ENCODE measurements at regions not wholly inside any gene's neighbourhood (a gene's known extent, or its start where the extent isn't known, plus 50 kb on each side); places are given as distances from the start of the nearest gene placed in this dataset.
"Not testable (repeated sequence)": the region's sequence is repeated elsewhere in the genome, so short reads cannot be mapped to it uniquely, and the experiment has no call there.

- not testable (repeated sequence) for DNase-seq; H3K4me3 ChIP-seq (ENCODE audit: insufficient read depth, low read depth, low read length, poor library complexity, severe bottlenecking); H3K4me1 ChIP-seq (ENCODE audit: control insufficient read depth, insufficient read depth, low read length, poor library complexity, severe bottlenecking); H3K27ac ChIP-seq (ENCODE audit: insufficient read depth, low read length, poor library complexity, severe bottlenecking); H3K9me3 ChIP-seq (ENCODE audit: control insufficient read depth, low read length); H3K27me3 ChIP-seq (replicated peaks; ENCODE audit: control insufficient read depth, insufficient read depth, low read length, poor library complexity, severe bottlenecking); H3K36me3 ChIP-seq (ENCODE audit: control insufficient read depth, insufficient read depth, low read length)
Measured at GRCh38 chr5:8731110-8731509, 814.8 kb downstream of the SEMA5A start.

DNA sequence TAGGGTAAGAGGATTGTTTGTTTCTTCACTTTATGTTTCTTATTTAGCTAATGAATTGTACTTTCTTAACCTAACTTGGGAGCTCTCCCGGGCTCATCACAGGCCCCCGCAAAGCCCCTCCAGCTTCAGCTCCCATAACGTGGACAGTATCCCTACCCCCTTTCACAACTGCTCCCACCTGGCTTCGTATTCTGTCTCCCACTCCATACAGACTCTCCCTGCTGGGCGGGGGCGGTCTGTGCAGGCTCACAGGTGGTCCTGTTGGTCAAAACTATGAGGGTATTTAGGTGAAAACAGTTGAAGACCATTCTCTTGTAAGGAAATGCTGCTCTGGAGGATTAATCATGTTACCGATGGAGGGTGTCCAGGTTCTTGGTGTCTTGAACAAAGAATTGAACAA, 805.3 kb downstream of the SEMA5A start:
- DNase-seq = no peak
- Histone ChIP-seq H3K27me3 (replicated peaks; ENCODE audit: control insufficient read depth, insufficient read depth, low read length, poor library complexity, severe bottlenecking) (no peaks in the 10 kb centered on the region), H3K9me3 (ENCODE audit: control insufficient read depth, low read length) (no peaks in the 10 kb centered on the region), H3K27ac (ENCODE audit: insufficient read depth, low read length, poor library complexity, severe bottlenecking) (no peak overlapping the region), H3K36me3 (ENCODE audit: control insufficient read depth, insufficient read depth, low read length) (no peaks in the 10 kb centered on the region), H3K4me1 (ENCODE audit: control insufficient read depth, insufficient read depth, low read length, poor library complexity, severe bottlenecking) (no peaks in the 10 kb centered on the region), H3K4me3 (ENCODE audit: insufficient read depth, low read depth, low read length, poor library complexity, severe bottlenecking) (no peak overlapping the region)

DNA sequence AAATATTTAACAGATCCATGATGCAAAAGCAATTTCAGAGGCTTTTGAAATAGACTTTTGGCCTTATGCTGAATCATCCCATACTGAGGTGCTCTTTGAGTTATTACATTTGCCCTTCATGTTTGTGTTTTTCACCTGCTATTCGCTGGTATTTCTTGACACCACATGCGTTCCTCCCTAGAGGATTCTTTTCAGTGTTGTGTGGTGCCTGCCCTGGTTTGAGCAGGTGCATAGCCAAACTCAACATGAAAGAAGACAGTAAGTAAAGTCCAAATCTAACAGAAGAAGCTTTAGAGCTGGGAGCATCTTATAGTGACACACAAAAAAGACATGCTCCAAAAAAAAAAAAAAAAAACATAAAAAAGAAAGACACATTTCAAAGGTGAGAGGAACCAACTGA, 796.3 kb downstream of the SEMA5A start:
- no peaks in the 10 kb centered on the region for H3K9me3 ChIP-seq (ENCODE audit: control insufficient read depth, low read length)

DNA sequence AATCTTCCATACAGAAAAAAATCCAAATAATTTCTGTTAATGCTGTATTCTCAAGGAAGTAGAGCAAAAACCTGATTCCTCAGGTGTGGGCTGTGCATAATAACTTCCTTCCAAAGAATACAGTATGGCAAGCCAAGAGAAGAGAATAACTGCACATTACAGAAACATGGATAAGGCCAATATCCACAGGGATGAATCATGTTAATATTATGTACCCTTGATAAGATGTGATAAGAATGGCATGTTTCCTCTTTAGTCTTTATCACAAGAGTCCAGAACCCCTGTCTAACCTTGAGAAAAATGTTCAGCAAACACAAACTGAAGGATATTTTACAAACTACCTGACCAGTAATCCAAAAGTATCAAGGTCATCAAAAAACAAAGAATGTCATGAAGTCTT, 795.8 kb downstream of the SEMA5A start:
- no peak for DNase-seq
- no peak overlapping the region for H3K4me3 ChIP-seq (ENCODE audit: insufficient read depth, low read depth, low read length, poor library complexity, severe bottlenecking)
- no peaks in the 10 kb centered on the region for H3K4me1 ChIP-seq (ENCODE audit: control insufficient read depth, insufficient read depth, low read length, poor library complexity, severe bottlenecking)
- H3K27me3 ChIP-seq (replicated peaks; ENCODE audit: control insufficient read depth, insufficient read depth, low read length, poor library complexity, severe bottlenecking) = no peaks in the 10 kb centered on the region
- no peaks in the 10 kb centered on the region for H3K36me3 ChIP-seq (ENCODE audit: control insufficient read depth, insufficient read depth, low read length)
- no peak overlapping the region for H3K27ac ChIP-seq (ENCODE audit: insufficient read depth, low read length, poor library complexity, severe bottlenecking)
- H3K9me3 ChIP-seq (ENCODE audit: control insufficient read depth, low read length) = no peaks in the 10 kb centered on the region

More for the DNA sequence above, 796.3 kb downstream of the SEMA5A start:
- no peak overlapping the region for H3K27ac ChIP-seq (ENCODE audit: insufficient read depth, low read length, poor library complexity, severe bottlenecking)
- H3K4me3 ChIP-seq (ENCODE audit: insufficient read depth, low read depth, low read length, poor library complexity, severe bottlenecking) = no peak overlapping the region
- no peak for DNase-seq
- H3K4me1 ChIP-seq (ENCODE audit: control insufficient read depth, insufficient read depth, low read length, poor library complexity, severe bottlenecking) = no peaks in the 10 kb centered on the region
- no peaks in the 10 kb centered on the region for H3K27me3 ChIP-seq (replicated peaks; ENCODE audit: control insufficient read depth, insufficient read depth, low read length, poor library complexity, severe bottlenecking)
- no peaks in the 10 kb centered on the region for H3K36me3 ChIP-seq (ENCODE audit: control insufficient read depth, insufficient read depth, low read length)

- Histone ChIP-seq H3K9me3 (ENCODE audit: control insufficient read depth, low read length) (no peaks in the 10 kb centered on the region), H3K27me3 (replicated peaks; ENCODE audit: control insufficient read depth, insufficient read depth, low read length, poor library complexity, severe bottlenecking) (no peaks in the 10 kb centered on the region), H3K4me1 (ENCODE audit: control insufficient read depth, insufficient read depth, low read length, poor library complexity, severe bottlenecking) (no peaks in the 10 kb centered on the region), H3K36me3 (ENCODE audit: control insufficient read depth, insufficient read depth, low read length) (no peaks in the 10 kb centered on the region), H3K4me3 (ENCODE audit: insufficient read depth, low read depth, low read length, poor library complexity, severe bottlenecking) (no peak overlapping the region), H3K27ac (ENCODE audit: insufficient read depth, low read length, poor library complexity, severe bottlenecking) (no peak overlapping the region)
- no peak for DNase-seq
Measured at GRCh38 chr5:8751971-8752370, 793.9 kb downstream of the SEMA5A start.

- Histone ChIP-seq H3K27me3 (replicated peaks; ENCODE audit: control insufficient read depth, insufficient read depth, low read length, poor library complexity, severe bottlenecking) (no peaks in the 10 kb centered on the region), H3K27ac (ENCODE audit: insufficient read depth, low read length, poor library complexity, severe bottlenecking) (no peak overlapping the region), H3K36me3 (ENCODE audit: control insufficient read depth, insufficient read depth, low read length) (no peaks in the 10 kb centered on the region), H3K4me3 (ENCODE audit: insufficient read depth, low read depth, low read length, poor library complexity, severe bottlenecking) (no peak overlapping the region), H3K4me1 (ENCODE audit: control insufficient read depth, insufficient read depth, low read length, poor library complexity, severe bottlenecking) (no peaks in the 10 kb centered on the region), H3K9me3 (ENCODE audit: control insufficient read depth, low read length) (no peaks in the 10 kb centered on the region)
- DNase-seq = no peak
Measured at GRCh38 chr5:8752595-8752994, 793.3 kb downstream of the SEMA5A start.

DNA sequence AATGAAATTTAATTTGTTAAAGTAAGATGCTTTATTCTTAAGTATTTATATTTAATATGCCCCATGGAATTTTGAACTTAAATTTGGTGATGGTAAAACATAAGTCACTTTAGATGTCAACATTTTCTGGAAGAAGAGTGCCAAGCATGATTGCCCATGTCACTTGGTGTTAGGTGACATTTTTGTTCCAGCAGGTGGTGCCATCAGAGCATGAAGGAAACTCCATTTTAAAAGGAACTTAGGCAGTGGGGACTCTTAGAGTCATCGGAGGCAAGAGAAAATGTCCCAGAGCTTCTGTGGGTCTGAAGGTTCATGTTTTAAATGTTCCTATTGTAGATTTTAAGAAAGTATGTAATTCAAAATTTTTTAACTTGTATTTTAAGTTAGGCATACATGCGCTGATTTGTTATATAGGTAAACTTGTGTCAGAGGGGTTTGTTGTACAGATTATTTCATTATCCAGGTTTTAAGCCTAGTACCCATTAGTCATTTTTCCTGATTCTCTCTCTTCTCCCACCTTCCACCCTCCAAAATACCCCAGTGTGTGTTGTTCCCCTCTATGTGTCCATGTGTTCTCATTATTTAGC, 789.3 kb downstream of the SEMA5A start:
- Histone ChIP-seq H3K4me1 (ENCODE audit: control insufficient read depth, insufficient read depth, low read length, poor library complexity, severe bottlenecking) (no peaks in the 10 kb centered on the region), H3K9me3 (ENCODE audit: control insufficient read depth, low read length) (no peaks in the 10 kb centered on the region), H3K36me3 (ENCODE audit: control insufficient read depth, insufficient read depth, low read length) (no peaks in the 10 kb centered on the region), H3K27me3 (replicated peaks; ENCODE audit: control insufficient read depth, insufficient read depth, low read length, poor library complexity, severe bottlenecking) (no peaks in the 10 kb centered on the region), H3K4me3 (ENCODE audit: insufficient read depth, low read depth, low read length, poor library complexity, severe bottlenecking) (no peak overlapping the region), H3K27ac (ENCODE audit: insufficient read depth, low read length, poor library complexity, severe bottlenecking) (no peak overlapping the region)
- no peak for DNase-seq

DNA sequence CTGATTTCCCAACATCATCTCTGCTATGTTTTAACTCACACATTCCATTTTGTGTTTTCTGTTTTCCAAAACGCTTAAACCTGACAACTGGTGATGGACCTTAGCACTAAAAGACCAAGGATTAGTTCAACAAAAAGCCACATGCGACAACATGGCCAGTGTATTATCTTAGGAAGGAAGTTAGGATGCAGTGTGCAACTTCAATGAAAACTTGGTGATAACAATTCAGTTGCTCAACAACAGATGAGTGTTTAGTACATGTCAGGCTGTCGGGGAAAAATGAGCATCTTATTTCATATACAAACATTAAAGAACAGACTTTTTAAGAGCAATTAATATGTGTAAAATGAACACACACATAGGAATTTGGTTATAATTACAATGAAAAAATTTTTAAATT, 780.0 kb downstream of the SEMA5A start:
- H3K27me3 ChIP-seq (replicated peaks; ENCODE audit: control insufficient read depth, insufficient read depth, low read length, poor library complexity, severe bottlenecking) = no peaks in the 10 kb centered on the region

DNA sequence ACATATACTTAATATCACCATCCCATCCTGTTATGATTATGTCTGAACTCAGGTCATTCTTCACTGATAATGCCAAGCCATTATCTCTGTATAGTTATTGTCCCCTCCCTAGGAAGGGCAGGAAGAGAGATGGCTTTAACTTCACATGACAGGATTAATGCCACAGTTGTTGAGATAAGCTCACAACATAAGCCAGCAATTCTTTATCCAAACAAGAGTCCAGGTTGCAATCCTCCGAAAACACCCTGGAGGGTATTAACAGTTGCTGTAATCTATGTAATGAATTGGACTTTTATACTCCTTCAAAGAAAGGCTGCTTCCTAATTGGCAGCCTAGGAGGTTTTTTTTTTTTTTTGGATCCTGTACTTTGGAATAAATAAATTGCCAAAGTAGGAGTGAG, 779.4 kb downstream of the SEMA5A start:
- H3K27me3 ChIP-seq (replicated peaks; ENCODE audit: control insufficient read depth, insufficient read depth, low read length, poor library complexity, severe bottlenecking) = no peaks in the 10 kb centered on the region
- no peak overlapping the region for H3K27ac ChIP-seq (ENCODE audit: insufficient read depth, low read length, poor library complexity, severe bottlenecking)
- no peaks in the 10 kb centered on the region for H3K4me1 ChIP-seq (ENCODE audit: control insufficient read depth, insufficient read depth, low read length, poor library complexity, severe bottlenecking)
- no peak overlapping the region for H3K4me3 ChIP-seq (ENCODE audit: insufficient read depth, low read depth, low read length, poor library complexity, severe bottlenecking)
- no peaks in the 10 kb centered on the region for H3K36me3 ChIP-seq (ENCODE audit: control insufficient read depth, insufficient read depth, low read length)
- H3K9me3 ChIP-seq (ENCODE audit: control insufficient read depth, low read length) = no peaks in the 10 kb centered on the region
- no peak for DNase-seq

More for the DNA sequence above, 780.0 kb downstream of the SEMA5A start:
- H3K4me1 ChIP-seq (ENCODE audit: control insufficient read depth, insufficient read depth, low read length, poor library complexity, severe bottlenecking) = no peaks in the 10 kb centered on the region
- no peaks in the 10 kb centered on the region for H3K36me3 ChIP-seq (ENCODE audit: control insufficient read depth, insufficient read depth, low read length)
- no peak for DNase-seq
- H3K27ac ChIP-seq (ENCODE audit: insufficient read depth, low read length, poor library complexity, severe bottlenecking) = no peak overlapping the region
- H3K9me3 ChIP-seq (ENCODE audit: control insufficient read depth, low read length) = no peaks in the 10 kb centered on the region
- no peak overlapping the region for H3K4me3 ChIP-seq (ENCODE audit: insufficient read depth, low read depth, low read length, poor library complexity, severe bottlenecking)

GRCh38 chr5:8767111-8767510, 778.8 kb downstream of the SEMA5A start:
- no peak overlapping the region for H3K27ac ChIP-seq (ENCODE audit: insufficient read depth, low read length, poor library complexity, severe bottlenecking)
- no peaks in the 10 kb centered on the region for H3K4me1 ChIP-seq (ENCODE audit: control insufficient read depth, insufficient read depth, low read length, poor library complexity, severe bottlenecking)
- no peak for DNase-seq
- H3K4me3 ChIP-seq (ENCODE audit: insufficient read depth, low read depth, low read length, poor library complexity, severe bottlenecking) = no peak overlapping the region
- H3K27me3 ChIP-seq (replicated peaks; ENCODE audit: control insufficient read depth, insufficient read depth, low read length, poor library complexity, severe bottlenecking) = no peaks in the 10 kb centered on the region
- H3K36me3 ChIP-seq (ENCODE audit: control insufficient read depth, insufficient read depth, low read length) = no peaks in the 10 kb centered on the region
- H3K9me3 ChIP-seq (ENCODE audit: control insufficient read depth, low read length) = no peaks in the 10 kb centered on the region

Measured in effector memory CD4-positive, alpha-beta T cell (primary cell).